ENCODE measurements at regions not wholly inside any gene's neighbourhood (a gene's known extent, or its start where the extent isn't known, plus 50 kb on each side); places are given as distances from the start of the nearest gene placed in this dataset.
A peak's percentile ranks its signal among the peaks of the same experiment; 100 is the strongest.

DNA sequence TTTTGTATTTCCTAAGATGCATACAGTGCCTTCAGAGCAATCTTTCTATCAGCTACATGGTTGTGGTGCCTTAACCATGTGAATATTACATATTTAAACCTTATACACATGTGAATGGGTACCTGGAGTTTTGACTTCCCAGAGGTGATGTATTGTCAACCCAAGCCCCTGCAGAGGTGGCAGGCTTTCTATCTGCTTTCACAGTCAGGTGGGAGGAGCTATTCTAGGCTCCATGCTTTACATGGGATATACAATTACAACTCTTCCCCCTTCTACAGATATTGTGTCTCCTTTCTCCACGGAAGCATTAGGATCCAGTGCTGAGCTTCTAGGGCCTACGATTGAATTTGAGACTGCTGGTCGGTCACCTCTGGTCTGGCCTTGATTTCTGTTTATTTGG lies 89.8 kb upstream of the TUT7 start:
- H3K36me3 Mint-ChIP-seq (ENCODE audit: low read depth) = no peaks in the 10 kb centered on the region
- intact Hi-C loops (cut with micrococcal nuclease) = no loop called here

GRCh38 chr9:86434039-86434726 lies 80.0 kb upstream of the TUT7 start:
- Mint-ChIP-seq H3K27me3 (peaks cover 16% of the 10 kb centered on the region), H3K27ac (no peak overlapping the region), H3K4me3 (no peak overlapping the region), H3K4me1 (no peaks in the 10 kb centered on the region), H3K36me3 (ENCODE audit: low read depth) (no peaks in the 10 kb centered on the region), H3K9me3 (peaks cover 8% of the 10 kb centered on the region)
- intact Hi-C loops (cut with micrococcal nuclease) = loop anchor here (10.0 kb wide), 1 partner anchor 1231 kb away; no protein-coding TSS in a partner anchor
- CTCF ChIA-PET = interaction anchor here (0.6 to 1.9 kb wide), 3 partner anchors 19 to 924 kb away, joined by 3 to 8 read pairs (median 6); no protein-coding TSS in a partner anchor
- POLR2A ChIA-PET = no interaction called here
- ATAC-seq (ENCODE audit: low read depth) = no peak
- TF ChIP-seq CTCF (IDR thresholded peaks at IDR 0.05) = no peak
- no peak for DNase-seq

More for the DNA sequence above, 89.8 kb upstream of the TUT7 start:
- H3K4me1 Mint-ChIP-seq = no peaks in the 10 kb centered on the region
- H3K9me3 Mint-ChIP-seq = peaks cover 3% of the 10 kb centered on the region
- DNase-seq (no peak), ATAC-seq (ENCODE audit: low read depth) (no peak)
- POLR2A ChIA-PET = no interaction called here
- H3K27me3 Mint-ChIP-seq = peaks cover 9% of the 10 kb centered on the region
- H3K4me3 Mint-ChIP-seq = no peak overlapping the region
- no peak for TF ChIP-seq CTCF (IDR thresholded peaks at IDR 0.05)
- CTCF ChIA-PET = no interaction called here
- no peak overlapping the region for H3K27ac Mint-ChIP-seq

GRCh38 chr9:86424251-86424891 lies 70.2 kb upstream of the TUT7 start:
- Mint-ChIP-seq H3K9me3 (no peaks in the 10 kb centered on the region), H3K27ac (no peak overlapping the region), H3K36me3 (ENCODE audit: low read depth) (no peaks in the 10 kb centered on the region), H3K4me1 (no peaks in the 10 kb centered on the region), H3K4me3 (no peak overlapping the region), H3K27me3 (peaks cover 3% of the 10 kb centered on the region)
- no peak for DNase-seq
- POLR2A ChIA-PET = no interaction called here
- ATAC-seq (ENCODE audit: low read depth) = no peak
- intact Hi-C loops (cut with micrococcal nuclease) = no loop called here
- CTCF ChIA-PET = no interaction called here
- no peak for TF ChIP-seq CTCF (IDR thresholded peaks at IDR 0.05)

DNA sequence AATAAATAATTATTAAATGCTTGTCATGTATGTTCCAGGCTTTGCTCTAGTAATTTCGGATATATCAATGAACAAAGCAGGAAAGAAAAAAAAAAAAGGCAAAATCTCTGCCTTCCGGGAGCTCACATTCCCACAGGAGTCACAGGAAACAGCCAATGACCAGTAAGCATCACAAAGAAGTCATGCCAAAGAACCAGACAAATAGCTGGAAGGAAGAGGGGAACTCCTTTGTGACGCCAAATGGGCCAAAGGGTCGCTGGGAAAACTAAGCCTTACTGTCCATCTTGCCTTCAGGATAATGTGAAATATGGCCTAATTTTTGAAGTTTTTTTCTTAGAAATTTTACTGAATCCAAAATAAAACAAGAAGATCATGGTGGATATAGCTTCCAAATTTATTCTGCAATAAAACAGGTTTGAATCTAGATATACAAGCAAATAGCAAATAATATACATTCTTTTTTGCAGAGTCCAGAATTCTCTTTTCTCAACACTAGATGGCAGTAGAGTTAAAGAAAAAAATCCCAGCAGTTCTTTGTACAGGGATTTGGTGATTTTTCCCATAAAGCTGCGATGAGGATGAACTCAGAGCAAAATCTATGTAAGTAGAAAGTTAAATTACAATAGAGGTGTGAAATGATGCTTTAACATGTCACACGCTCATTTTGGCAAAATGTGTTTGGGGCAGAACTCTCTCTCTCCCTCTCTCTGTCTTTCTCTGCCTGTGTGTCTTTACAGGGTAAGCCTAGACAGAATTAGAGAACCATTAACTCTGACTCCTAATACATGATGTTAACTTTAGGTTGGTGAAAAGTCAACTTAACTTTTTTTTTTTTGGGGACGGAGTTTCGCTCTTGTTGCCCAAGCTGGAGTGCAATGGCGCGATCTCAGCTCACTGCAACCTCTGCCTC lies 60.0 kb upstream of the TUT7 start:
- ChIA-PET POLR2A (no interaction called here), CTCF (interaction anchor here (0.7 to 2.1 kb wide), 6 partner anchors 9 to 911 kb away, joined by 3 to 6 read pairs (median 4); no protein-coding TSS in a partner anchor)
- H3K27ac Mint-ChIP-seq = no peak overlapping the region
- H3K9me3 Mint-ChIP-seq = no peaks in the 10 kb centered on the region
- H3K36me3 Mint-ChIP-seq (ENCODE audit: low read depth) = no peaks in the 10 kb centered on the region
- TF ChIP-seq CTCF (IDR thresholded peaks at IDR 0.05) = peak; percentile 86
- H3K4me1 Mint-ChIP-seq = no peaks in the 10 kb centered on the region
- ATAC-seq (ENCODE audit: low read depth) (no peak), DNase-seq (no peak)
- H3K4me3 Mint-ChIP-seq = no peak overlapping the region
- H3K27me3 Mint-ChIP-seq = peaks cover 2% of the 10 kb centered on the region
- intact Hi-C loops (cut with micrococcal nuclease) = no loop called here

- H3K27ac Mint-ChIP-seq = no peak overlapping the region
These were observed 56.1 kb upstream of the TUT7 start for GRCh38 chr9:86410281-86410680.

More at GRCh38 chr9:86410281-86410680, 56.1 kb upstream of the TUT7 start:
- ATAC-seq (ENCODE audit: low read depth) (no peak), DNase-seq (no peak)
- Mint-ChIP-seq H3K4me1 (no peaks in the 10 kb centered on the region), H3K9me3 (no peaks in the 10 kb centered on the region), H3K4me3 (no peak overlapping the region), H3K36me3 (ENCODE audit: low read depth) (no peaks in the 10 kb centered on the region), H3K27me3 (peaks cover 11% of the 10 kb centered on the region)
- CTCF ChIA-PET = interaction anchor here (0.6 kb wide), 1 partner anchor 750 kb away, joined by 3 read pairs; no protein-coding TSS in a partner anchor
- POLR2A ChIA-PET = no interaction called here
- intact Hi-C loops (cut with micrococcal nuclease) = no loop called here
- TF ChIP-seq CTCF (IDR thresholded peaks at IDR 0.05) = no peak
